ENCODE measurements at regions not wholly inside any gene's neighbourhood (a gene's known extent, or its start where the extent isn't known, plus 50 kb on each side); places are given as distances from the start of the nearest gene placed in this dataset.

GRCh38 chr13:55669051-55669450 is 1471.7 kb upstream of the PRR20A start:
- no peaks in the 10 kb centered on the region for H3K9me2 ChIP-seq (ENCODE audit: insufficient read depth, low read length)
- no peaks in the 10 kb centered on the region for H3K36me3 ChIP-seq (ENCODE audit: insufficient read depth, low read length)
- no peaks in the 10 kb centered on the region for H3K27me3 ChIP-seq (ENCODE audit: insufficient read depth, low read depth, low read length)
- H3K4me2 ChIP-seq (ENCODE audit: low read length), result no peak overlapping the region
- H3K79me2 ChIP-seq (replicated peaks; ENCODE audit: insufficient read depth, low read length), result no peaks in the 10 kb centered on the region
- TF ChIP-seq EZH2 (IDR thresholded peaks at IDR 0.05; ENCODE audit: borderline replicate concordance, insufficient read depth, low read length, poor library complexity, severe bottlenecking), result no peak
- TF ChIP-seq SMC3 (conservative IDR thresholded peaks at IDR 0.05; ENCODE audit: poor library complexity), result no peak
- TF ChIP-seq REST (IDR thresholded peaks at IDR 0.05; ENCODE audit: borderline replicate concordance), result no peak
- no peak for TF ChIP-seq EP300 (conservative IDR thresholded peaks at IDR 0.05; ENCODE audit: poor library complexity, severe bottlenecking)
- no peak for TF ChIP-seq POLR2AphosphoS5 (IDR thresholded peaks at IDR 0.05)
- no peak for TF ChIP-seq TAF1 (IDR thresholded peaks at IDR 0.05; ENCODE audit: low read depth)
- TF ChIP-seq MXI1 (conservative IDR thresholded peaks at IDR 0.05; ENCODE audit: poor library complexity, severe bottlenecking), result no peak
- TF ChIP-seq CTCF (IDR thresholded peaks at IDR 0.05; ENCODE audit: poor library complexity, severe bottlenecking), result no peak
- TF ChIP-seq RAD21 (conservative IDR thresholded peaks at IDR 0.05), result no peak
- H3K27ac ChIP-seq (ENCODE audit: low read length), result no peak overlapping the region
- no peak overlapping the region for H2AFZ ChIP-seq (ENCODE audit: low read depth, low read length)
- H3K9me3 ChIP-seq (ENCODE audit: low read length), result no peaks in the 10 kb centered on the region
- no peak overlapping the region for H3K4me3 ChIP-seq (ENCODE audit: low read length)
- no peaks in the 10 kb centered on the region for H4K20me1 ChIP-seq (ENCODE audit: insufficient read depth)
- no peaks in the 10 kb centered on the region for H3F3A ChIP-seq (ENCODE audit: insufficient read depth, low read length, poor library complexity, severe bottlenecking)
- no peak overlapping the region for H3K9ac ChIP-seq (ENCODE audit: low read length)

- Histone ChIP-seq H3K27ac (ENCODE audit: low read length) (no peak overlapping the region), H3K9me3 (ENCODE audit: low read length) (no peaks in the 10 kb centered on the region)
These were observed 1466.8 kb upstream of the PRR20A start for GRCh38 chr13:55673910-55674309.

More at GRCh38 chr13:55673910-55674309, 1466.8 kb upstream of the PRR20A start:
- Histone ChIP-seq H3K36me3 (ENCODE audit: insufficient read depth, low read length) (no peaks in the 10 kb centered on the region), H3F3A (ENCODE audit: insufficient read depth, low read length, poor library complexity, severe bottlenecking) (no peaks in the 10 kb centered on the region), H3K4me2 (ENCODE audit: low read length) (no peak overlapping the region), H4K20me1 (ENCODE audit: insufficient read depth) (no peaks in the 10 kb centered on the region), H3K79me2 (replicated peaks; ENCODE audit: insufficient read depth, low read length) (no peaks in the 10 kb centered on the region), H3K9ac (ENCODE audit: low read length) (no peak overlapping the region), H3K9me2 (ENCODE audit: insufficient read depth, low read length) (no peaks in the 10 kb centered on the region), H3K4me3 (ENCODE audit: low read length) (no peak overlapping the region), H2AFZ (ENCODE audit: low read depth, low read length) (no peak overlapping the region), H3K27me3 (ENCODE audit: insufficient read depth, low read depth, low read length) (no peaks in the 10 kb centered on the region)
- TF ChIP-seq SMC3 (conservative IDR thresholded peaks at IDR 0.05; ENCODE audit: poor library complexity) (no peak), TAF1 (IDR thresholded peaks at IDR 0.05; ENCODE audit: low read depth) (no peak), EP300 (conservative IDR thresholded peaks at IDR 0.05; ENCODE audit: poor library complexity, severe bottlenecking) (no peak), REST (IDR thresholded peaks at IDR 0.05; ENCODE audit: borderline replicate concordance) (no peak), EZH2 (IDR thresholded peaks at IDR 0.05; ENCODE audit: borderline replicate concordance, insufficient read depth, low read length, poor library complexity, severe bottlenecking) (no peak), CTCF (IDR thresholded peaks at IDR 0.05; ENCODE audit: poor library complexity, severe bottlenecking) (no peak), RAD21 (conservative IDR thresholded peaks at IDR 0.05) (no peak), MXI1 (conservative IDR thresholded peaks at IDR 0.05; ENCODE audit: poor library complexity, severe bottlenecking) (no peak), POLR2AphosphoS5 (IDR thresholded peaks at IDR 0.05) (no peak)
